Pancreas (tissue), 10 donors: ENCODE measurements at regions not wholly inside any gene's neighbourhood (a gene's known extent, or its start where the extent isn't known, plus 50 kb on each side); places are given as distances from the start of the nearest gene placed in this dataset.

Experiments used
- ATAC-seq, 4 donors: fragments of 200-7000 bp; cut with Tn5 transposase; one replicate each; pipeline versions ENCODE4 v1.8.0 to v1.9.1; 2020; ENCODE audit warnings: mild to moderate bottlenecking in 4 of 4, moderate library complexity in 4 of 4
- DNase-seq, 6 donors: peaks; one replicate each; pipeline ENCODE4 v3.0.0-alpha.2; 2020
- FAIRE-seq: peaks from 2 replicates; lab custom pipeline; 2012; peaks lifted over from hg19 to GRCh38; lab: Jason Lieb, UNC
- H3K27ac ChIP-seq, 4 donors: fragments of 200-600 bp; sonication (generic); 1 replicate in 3 of 4; 2 replicates in 1 of 4; pipeline versions ENCODE4 v1.5.0 to v1.8.0; 2020
- H3K27me3 ChIP-seq, 4 donors: fragments of 200-600 bp; one replicate each; pipeline ENCODE4 v1.8.0; 2021
- H3K36me3 ChIP-seq, 3 donors: fragments of 200-600 bp; sonication (generic) in 1 of 3; one replicate each; pipeline versions ENCODE4 v1.5.0 to v1.8.0; 2020 to 2021
- H3K4me1 ChIP-seq, 3 donors: fragments of 200-600 bp; one replicate each; pipeline ENCODE4 v1.8.0; 2021
- H3K4me3 ChIP-seq, 4 donors: fragments of 200-600 bp; sonication (generic) in 2 of 4; one replicate each; pipeline versions ENCODE4 v1.5.0 to v1.8.0; 2020 to 2021
- H3K9me3 ChIP-seq, 4 donors: fragments of 200-600 bp; one replicate each; pipeline ENCODE4 v1.8.0; 2021
- WGBS, 2 donors: extraction: QIAGEN DNeasy Blood & Tissue Kit; methylation state at CpG; one replicate each; pipeline ENCODE4 v1.1.7; 2013; 5-methylcytosine and 5-hydroxymethylcytosine counted together
- intact Hi-C, 3 donors: fragments of 100-400 bp; cut with DNase I; formaldehyde crosslinking; loops; one replicate each; pipeline versions ENCODE4 v1.11.1 to v1.14.2; 2022
- TF ChIP-seq, protein P1 (sequence below), 4 donors: fragments of 200-600 bp; sonication (generic) in 3 of 4; IDR thresholded peaks; one replicate each; pipeline versions ENCODE4 v1.5.0 to v1.8.0; 2021; ENCODE audit warnings: antibody characterized with exemption in 4 of 4
- donor health status: healthy with polysubstance abuse.
- donor health status: DM: no; HTN: no; CAD: no; lungs with moderate emphysema.
- donor health status: DM: no; HTN: no; CAD: no.
- donor health status: control.
- donor health status: control.
- donor health status: Bipolar disorder and iron deficiency.
- donor health status: DM: yes; HTN: yes; CAD: no.
- donor health status: DM: no; HTN: no; CAD: no.
- donor health status: DM: no; HTN: no; CAD: no.
- donor health status: DM: yes; HTN: yes; CAD: no.

GRCh38 chr5:117690612-117691011, 1116.0 kb upstream of the SEMA6A start:
- H3K27ac ChIP-seq, result no peak overlapping the region
- FAIRE-seq, result no peak
- 53 to 68% methylated on average over 4 of the region's 4 CpGs for WGBS, 2 donors

DNA sequence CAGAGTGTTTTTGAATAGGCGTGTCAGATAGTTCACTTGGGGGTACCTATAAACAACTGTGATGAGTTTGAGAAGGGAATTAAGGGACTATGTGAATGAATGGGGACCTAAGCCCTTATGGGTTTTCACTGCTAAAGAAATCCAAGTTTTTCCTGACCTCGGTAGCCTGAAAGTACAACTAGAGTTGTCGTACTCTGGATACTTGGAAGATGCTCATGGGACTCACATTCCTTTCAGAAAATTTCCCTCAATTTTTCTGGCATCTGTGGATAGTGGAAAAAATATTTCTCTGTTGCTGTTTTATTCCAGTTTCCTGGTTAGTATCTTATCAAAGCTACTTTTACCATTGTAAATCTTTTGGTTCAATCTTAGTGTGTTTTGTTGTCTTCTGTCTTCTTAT, 1112.3 kb upstream of the SEMA6A start:
- TF ChIP-seq, protein P1, sequence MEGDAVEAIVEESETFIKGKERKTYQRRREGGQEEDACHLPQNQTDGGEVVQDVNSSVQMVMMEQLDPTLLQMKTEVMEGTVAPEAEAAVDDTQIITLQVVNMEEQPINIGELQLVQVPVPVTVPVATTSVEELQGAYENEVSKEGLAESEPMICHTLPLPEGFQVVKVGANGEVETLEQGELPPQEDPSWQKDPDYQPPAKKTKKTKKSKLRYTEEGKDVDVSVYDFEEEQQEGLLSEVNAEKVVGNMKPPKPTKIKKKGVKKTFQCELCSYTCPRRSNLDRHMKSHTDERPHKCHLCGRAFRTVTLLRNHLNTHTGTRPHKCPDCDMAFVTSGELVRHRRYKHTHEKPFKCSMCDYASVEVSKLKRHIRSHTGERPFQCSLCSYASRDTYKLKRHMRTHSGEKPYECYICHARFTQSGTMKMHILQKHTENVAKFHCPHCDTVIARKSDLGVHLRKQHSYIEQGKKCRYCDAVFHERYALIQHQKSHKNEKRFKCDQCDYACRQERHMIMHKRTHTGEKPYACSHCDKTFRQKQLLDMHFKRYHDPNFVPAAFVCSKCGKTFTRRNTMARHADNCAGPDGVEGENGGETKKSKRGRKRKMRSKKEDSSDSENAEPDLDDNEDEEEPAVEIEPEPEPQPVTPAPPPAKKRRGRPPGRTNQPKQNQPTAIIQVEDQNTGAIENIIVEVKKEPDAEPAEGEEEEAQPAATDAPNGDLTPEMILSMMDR (IDR thresholded peaks at IDR 0.05), result no peak
- ATAC-seq (no peak), DNase-seq (no peak), FAIRE-seq (no peak)
- H3K27ac ChIP-seq, result no peak overlapping the region
- intact Hi-C loops, result no loop called here
- WGBS, 2 donors, result 69 to 79% methylated on average over 3 of the region's 3 CpGs
- no peaks in the 10 kb centered on the region for H3K36me3 ChIP-seq
- H3K9me3 ChIP-seq, result no peaks in the 10 kb centered on the region
- no peaks in the 10 kb centered on the region for H3K4me1 ChIP-seq
- H3K27me3 ChIP-seq, result no peaks in the 10 kb centered on the region
- no peak overlapping the region for H3K4me3 ChIP-seq

More at GRCh38 chr5:117690612-117691011, 1116.0 kb upstream of the SEMA6A start:
- no peaks in the 10 kb centered on the region for H3K4me1 ChIP-seq
- DNase-seq (no peak), ATAC-seq (no peak)
- intact Hi-C loops, result no loop called here
- H3K9me3 ChIP-seq, result no peaks in the 10 kb centered on the region
- H3K4me3 ChIP-seq, result no peak overlapping the region
- no peaks in the 10 kb centered on the region for H3K27me3 ChIP-seq
- TF ChIP-seq, protein P1 (IDR thresholded peaks at IDR 0.05), result no peak
- no peaks in the 10 kb centered on the region for H3K36me3 ChIP-seq

- Histone ChIP-seq H3K4me3 (no peak overlapping the region), H3K27me3 (no peaks in the 10 kb centered on the region), H3K9me3 (no peaks in the 10 kb centered on the region), H3K27ac (no peak overlapping the region), H3K4me1 (no peaks in the 10 kb centered on the region), H3K36me3 (no peaks in the 10 kb centered on the region)
- intact Hi-C loops, result no loop called here
- ATAC-seq (no peak), DNase-seq (no peak), FAIRE-seq (no peak)
- TF ChIP-seq, protein P1 (IDR thresholded peaks at IDR 0.05), result no peak
- 52 to 62% methylated on average over 2 of the region's 2 CpGs for WGBS, 2 donors
Measured at GRCh38 chr5:117682416-117682815, 1107.8 kb upstream of the SEMA6A start.

DNA sequence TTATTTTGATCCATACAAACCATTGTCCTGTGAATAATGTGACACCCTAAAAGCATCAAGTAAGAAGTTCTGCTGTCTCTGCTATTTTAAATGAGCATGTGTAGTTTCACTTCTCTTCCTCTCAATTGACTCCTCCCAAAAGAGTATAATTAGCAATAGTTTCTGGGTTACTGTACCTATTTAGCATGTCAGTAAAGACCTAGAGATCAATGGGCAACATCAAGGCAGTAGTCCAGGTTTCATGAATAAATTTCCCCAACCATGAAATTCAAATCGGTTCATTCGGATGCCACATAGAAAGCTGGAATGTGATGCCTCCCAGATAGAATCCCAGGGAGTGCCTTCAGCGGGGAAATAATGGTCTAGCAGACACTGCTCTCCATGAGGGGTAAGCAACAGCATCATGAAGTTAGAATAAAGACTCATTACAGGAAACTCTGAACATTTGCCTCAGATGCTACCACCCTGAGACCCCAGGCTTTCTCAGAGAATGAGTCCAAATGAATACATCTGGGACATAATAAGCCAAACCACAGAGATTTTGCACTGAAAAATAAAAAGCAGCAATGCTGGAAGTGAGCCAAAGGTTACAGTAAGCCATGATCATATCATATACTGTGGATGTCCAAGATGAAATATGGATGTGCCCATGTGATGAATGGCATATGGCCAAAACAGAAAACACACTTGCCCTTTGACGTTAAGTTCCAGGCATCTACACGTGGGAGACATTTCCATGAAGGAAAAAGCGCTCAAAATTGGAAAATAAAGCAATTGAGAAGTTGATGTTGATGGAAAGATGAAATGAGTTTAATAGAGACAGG, 1107.0 kb upstream of the SEMA6A start:
- TF ChIP-seq, protein P1 (IDR thresholded peaks at IDR 0.05), result no peak
- no peak for ATAC-seq
- FAIRE-seq, result no peak

GRCh38 chr5:117680426-117680825, 1105.8 kb upstream of the SEMA6A start:
- no peaks in the 10 kb centered on the region for H3K9me3 ChIP-seq
- DNase-seq, result no peak
- no peaks in the 10 kb centered on the region for H3K27me3 ChIP-seq
- no peak for FAIRE-seq
- intact Hi-C loops, result no loop called here
- H3K36me3 ChIP-seq, result no peaks in the 10 kb centered on the region
- H3K27ac ChIP-seq, result no peak overlapping the region
- H3K4me3 ChIP-seq, result no peak overlapping the region
- H3K4me1 ChIP-seq, result no peaks in the 10 kb centered on the region
- no peak for ATAC-seq
- 85 to 90% methylated on average over 1 of the region's 1 CpG for WGBS, 2 donors
- TF ChIP-seq, protein P1 (IDR thresholded peaks at IDR 0.05), result no peak

More for the DNA sequence above, 1107.0 kb upstream of the SEMA6A start:
- H3K36me3 ChIP-seq, result no peaks in the 10 kb centered on the region
- no peaks in the 10 kb centered on the region for H3K9me3 ChIP-seq
- H3K4me3 ChIP-seq, result no peak overlapping the region
- no peaks in the 10 kb centered on the region for H3K27me3 ChIP-seq
- whole genome bisulfite sequencing, 2 donors, result 61 to 74% methylated on average over 6 of the region's 6 CpGs
- DNase-seq, result no peak
- no peaks in the 10 kb centered on the region for H3K4me1 ChIP-seq
- H3K27ac ChIP-seq, result no peak overlapping the region
- intact Hi-C loops, result no loop called here
